GM04503 (cell line): ENCODE measurements at regions not wholly inside any gene's neighbourhood (a gene's known extent, or its start where the extent isn't known, plus 50 kb on each side); places are given as distances from the start of the nearest gene placed in this dataset.

Experiments used
- DNase-seq: peaks from one replicate; pipeline ENCODE4 v3.0.0-alpha.2; 2012; ENCODE audit warnings: low read depth

DNA sequence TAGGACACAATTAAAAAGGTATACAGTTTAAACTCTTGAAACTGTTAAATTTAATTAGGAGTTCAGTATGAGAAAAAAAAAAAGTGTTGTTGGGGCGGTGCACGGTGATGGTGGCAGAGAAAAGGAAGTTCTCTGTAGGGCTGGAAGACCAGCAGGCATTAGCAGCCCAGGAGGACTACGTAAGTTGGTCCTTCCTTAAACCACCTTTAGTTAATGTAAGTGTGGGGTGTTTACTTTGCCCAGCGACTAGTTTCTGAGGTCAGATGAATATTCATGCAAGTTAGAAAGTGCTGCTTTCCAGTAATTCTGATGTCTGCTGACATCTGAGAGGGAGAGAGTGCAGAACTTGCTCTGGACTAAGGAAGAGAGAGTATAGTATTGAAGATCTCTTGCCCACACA, 54.9 kb downstream of the NKX2-1 start:
- DNase-seq, result no peak

GRCh38 chr14:36462890-36463289, 57.1 kb downstream of the NKX2-1 start:
- DNase-seq, result no peak

DNA sequence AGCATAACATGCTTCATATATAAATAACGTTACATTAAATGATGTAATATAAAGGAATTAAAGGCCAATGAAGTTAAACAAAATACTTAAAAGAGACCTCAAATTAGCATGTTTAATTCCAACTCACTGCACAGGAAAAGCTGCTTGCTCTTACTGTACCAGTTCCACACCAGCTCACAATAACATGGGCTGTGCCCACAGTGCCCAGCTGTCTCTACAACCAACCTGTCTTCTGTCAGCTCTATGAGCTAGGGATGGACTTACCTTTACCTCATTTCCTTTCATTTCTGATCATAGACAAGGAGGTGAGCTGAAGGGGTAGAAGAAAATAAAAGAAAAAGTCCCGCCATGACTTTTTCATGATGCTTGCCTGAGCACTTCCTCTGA, 64.8 kb downstream of the NKX2-1 start:
- no peak for DNase-seq

GRCh38 chr14:36454599-36455240, 65.3 kb downstream of the NKX2-1 start:
- DNase-seq, result no peak

DNA sequence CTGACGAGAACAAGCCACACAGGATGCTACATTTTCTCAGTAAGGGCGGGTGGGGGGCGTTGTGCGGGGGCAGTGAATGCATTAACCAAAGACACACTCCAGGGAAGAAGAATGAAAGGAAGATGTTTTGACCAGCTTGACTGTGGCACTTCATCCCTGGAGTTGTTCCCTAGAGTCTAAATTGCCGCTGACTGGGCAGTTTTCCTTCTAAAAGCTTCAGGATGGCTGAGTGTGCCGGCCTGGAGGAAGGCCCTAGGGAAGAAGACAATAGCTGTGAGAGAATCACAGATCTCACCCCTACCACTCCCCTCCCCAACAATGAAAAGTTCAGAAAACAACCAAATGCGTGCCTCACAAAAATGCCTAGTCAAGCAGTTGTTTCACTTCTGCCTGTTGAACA, 67.2 kb downstream of the NKX2-1 start:
- no peak for DNase-seq

DNA sequence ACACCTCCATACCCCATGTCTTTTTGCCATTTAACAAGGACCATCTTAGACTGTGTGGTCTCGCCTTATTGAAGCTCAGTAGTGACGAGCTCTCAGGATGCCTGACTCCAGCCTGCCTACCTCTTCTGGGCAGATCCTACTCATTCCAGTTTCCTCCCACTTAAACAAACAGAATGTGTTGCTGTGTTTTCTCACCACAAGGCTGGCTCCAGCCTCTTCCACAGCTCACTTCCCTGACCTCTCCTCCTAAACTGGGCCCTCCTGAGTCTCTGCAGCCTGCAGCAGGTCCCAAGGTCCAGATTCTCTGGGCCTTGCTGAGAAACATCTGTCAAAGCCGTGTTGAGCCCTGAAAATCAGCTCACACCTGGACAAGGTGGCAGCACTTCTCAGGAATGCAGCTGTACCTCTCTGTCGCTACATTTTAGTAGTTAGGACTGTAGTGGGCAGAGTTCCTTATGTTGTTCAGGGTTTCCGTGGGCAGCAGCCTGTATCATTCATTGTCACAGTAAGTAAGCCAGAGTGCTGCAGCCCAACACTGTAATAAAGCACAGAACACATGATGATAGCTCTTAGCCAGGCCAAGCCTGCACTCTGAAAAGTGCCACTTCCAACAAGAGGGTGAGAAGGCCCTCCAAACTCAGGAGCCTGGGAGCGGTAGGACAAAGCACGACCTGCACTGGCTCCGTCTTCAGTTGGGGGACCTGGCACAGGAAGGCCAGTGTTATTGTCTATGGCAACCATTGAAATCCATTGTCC, 68.5 kb downstream of the NKX2-1 start:
- DNase-seq, result no peak

DNA sequence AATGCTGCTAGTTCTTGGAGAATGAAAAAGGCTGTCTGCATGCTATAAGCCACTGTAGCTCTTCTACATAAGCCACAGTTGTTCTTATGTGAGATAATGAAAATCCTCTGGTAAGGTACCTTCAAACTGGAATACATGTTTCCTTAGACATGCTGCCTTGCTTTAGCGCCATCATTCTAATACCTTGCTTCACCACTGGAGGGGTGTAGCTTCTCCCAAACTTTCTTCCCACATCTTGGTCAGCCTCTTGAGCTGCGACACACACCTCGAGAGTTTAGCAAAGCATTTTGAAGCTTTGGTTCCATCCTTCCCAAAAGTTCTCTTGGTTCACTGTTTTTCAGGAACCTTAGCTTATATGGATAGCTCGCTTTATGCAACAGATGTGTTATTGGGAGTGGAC, 69.5 kb downstream of the NKX2-1 start:
- DNase-seq, result no peak

GRCh38 chr14:36449903-36450302, 70.1 kb downstream of the NKX2-1 start:
- no peak for DNase-seq

- DNase-seq, result no peak
Observed at GRCh38 chr14:36443374-36443773, 76.7 kb downstream of the NKX2-1 start.

- DNase-seq, result no peak
Observed at GRCh38 chr14:36442824-36443241, 77.2 kb downstream of the NKX2-1 start.

- no peak for DNase-seq
Observed at GRCh38 chr14:36441283-36441682, 78.7 kb downstream of the NKX2-1 start.

DNA sequence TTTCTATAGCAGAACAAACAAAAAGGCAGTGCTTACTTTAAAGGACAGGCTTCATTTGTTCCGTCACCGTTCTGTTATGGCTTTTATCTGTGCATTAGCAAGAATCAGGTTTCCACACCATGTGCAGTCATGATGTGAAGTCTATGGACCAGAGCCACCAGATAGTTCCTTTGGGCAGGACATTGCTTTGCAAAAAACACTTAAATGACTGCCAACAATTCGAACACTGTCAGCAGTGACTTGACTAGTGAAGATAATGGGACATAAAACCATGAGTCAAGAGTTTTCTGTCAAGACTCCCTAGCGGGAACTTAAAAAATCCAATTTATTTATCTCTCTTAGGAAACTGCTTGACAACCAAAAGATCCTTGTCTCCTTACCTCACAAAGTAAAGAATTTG, 80.3 kb downstream of the NKX2-1 start:
- no peak for DNase-seq

DNA sequence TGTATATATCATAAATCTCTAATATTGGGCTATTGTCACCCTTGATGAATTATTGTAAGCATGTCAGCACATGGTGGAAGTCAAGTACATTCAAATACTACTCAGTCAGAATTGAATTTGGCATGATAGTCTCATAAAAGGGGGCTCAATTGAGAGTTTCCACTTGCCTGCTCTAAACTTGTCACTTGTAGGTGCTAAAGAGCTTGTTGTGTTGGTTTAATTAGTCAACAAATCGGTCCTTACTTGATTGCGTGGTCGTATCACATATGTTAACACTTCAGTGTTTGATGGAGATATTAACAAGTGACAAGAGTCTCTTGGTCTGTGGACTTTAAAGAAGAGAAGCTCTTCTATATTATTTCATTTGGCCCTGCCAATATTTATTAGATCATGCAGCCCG, 81.1 kb downstream of the NKX2-1 start:
- no peak for DNase-seq

DNA sequence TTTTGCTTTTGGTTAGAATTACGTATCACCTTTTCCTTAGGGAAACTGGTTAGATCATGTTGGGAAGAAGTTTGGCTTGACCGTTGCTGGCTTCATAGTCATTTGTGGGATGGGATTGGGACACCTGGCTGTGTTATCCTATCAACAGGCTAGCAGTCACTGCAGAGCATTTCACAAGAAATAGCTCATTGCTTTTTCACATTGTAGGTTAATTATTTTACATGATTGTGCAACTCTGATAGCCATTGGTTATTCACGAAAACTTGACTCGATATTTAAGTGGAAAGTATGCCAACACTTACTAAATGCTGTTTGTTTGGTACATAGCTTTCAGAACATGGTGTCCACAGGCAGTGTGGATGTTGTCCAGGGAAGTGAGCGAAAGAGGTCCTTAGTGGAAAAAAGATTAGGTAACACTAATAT, 89.4 kb downstream of the NKX2-1 start:
- no peak for DNase-seq

DNA sequence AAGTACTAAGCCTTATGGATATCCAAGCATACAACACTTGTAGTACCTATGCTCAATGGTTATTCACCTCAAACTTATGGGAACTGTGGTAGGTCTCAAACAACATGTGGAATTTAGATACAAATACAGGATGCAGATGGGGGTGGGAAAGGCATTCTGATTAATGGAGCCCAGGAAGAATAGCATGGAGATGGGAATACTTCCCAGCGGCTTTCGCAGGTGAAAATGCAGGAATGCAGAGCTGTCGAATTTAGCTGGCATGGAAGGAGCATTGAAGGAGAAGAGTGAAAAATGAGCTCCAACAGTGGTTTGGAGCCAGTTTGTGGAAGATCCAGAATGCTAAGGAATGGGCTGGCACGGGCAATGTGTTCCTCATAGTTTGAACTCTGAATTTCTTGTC, 89.9 kb downstream of the NKX2-1 start:
- DNase-seq, result no peak

- no peak for DNase-seq
Observed at GRCh38 chr14:36429692-36430091, 90.3 kb downstream of the NKX2-1 start.

DNA sequence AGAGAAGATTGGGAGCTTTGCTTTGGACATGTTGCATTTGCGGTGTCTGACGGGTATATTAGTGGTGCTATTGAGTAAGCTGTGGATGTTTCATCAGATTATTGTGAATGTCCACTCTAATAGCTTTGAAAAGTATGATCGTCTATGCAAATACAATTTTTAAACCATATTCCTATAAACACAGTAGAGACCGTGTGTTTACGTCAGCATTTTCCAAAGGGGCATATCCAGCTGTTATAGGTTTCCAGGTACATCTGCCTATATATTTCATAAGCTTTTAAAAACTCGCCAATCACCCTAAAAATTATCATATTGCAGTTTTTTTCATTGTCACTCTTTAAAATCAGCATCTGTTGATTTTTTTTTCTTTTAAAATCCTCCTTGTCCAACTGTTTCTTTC, 91.7 kb downstream of the NKX2-1 start:
- DNase-seq, result no peak

- no peak for DNase-seq
Observed at GRCh38 chr14:36426836-36427235, 93.2 kb downstream of the NKX2-1 start.

GRCh38 chr14:36426113-36426512, 93.9 kb downstream of the NKX2-1 start:
- no peak for DNase-seq

DNA sequence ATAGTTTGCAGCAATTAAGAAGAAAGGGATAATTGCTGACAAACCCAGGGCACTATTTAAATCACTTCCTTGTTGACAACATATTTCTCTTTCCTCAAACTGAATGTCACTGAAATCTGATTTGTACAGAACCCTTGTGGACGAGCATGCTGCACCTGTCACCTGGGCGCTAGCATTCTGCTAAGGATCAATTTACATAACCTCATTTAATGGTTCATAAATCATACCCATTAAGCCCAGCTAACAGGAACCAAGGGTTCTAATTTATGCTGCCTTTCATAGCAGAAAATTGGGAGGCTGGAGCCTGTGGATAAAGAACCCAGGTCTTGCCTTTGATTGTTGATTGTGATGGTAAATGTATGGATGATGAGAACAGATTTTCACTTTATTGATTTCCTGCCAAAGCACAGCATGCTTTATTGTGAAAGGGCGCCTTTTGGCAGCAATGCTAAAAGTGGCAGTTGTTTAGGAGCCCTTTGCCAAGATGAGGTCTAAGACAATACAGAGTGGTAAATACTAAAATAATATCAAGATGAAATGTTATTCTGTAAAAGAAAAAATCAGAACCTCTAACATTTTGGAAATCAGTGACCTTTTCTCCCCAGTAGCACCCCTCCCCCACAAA, 95.4 kb downstream of the NKX2-1 start:
- no peak for DNase-seq

- DNase-seq, result no peak
Observed at GRCh38 chr14:36423430-36423829, 96.6 kb downstream of the NKX2-1 start.

DNA sequence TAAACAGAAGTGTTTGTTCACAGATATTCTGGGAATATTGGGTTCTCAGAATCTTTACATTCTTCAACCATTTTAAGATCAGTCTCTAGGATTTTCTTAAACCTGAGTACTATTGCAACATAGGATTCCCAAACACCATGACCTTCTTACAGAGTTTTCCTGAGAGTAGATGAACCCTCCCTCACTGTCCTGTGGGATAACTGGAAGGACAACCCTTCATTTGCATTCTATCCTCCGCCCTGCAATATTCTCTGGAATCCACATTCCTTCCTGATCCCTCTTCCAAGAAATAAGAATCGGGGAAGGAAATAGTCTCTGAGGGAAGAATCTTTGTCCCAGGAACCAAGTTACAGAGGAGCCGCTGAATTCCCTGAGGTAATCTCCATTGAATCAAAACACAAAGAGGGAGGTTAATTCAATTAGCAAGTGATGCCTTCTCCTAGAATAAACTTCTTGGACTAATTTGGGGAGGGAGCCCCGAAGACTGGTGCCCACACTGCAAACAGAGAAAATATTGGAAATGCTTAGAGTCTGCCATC, 99.8 kb upstream of the MBIP start:
- no peak for DNase-seq

DNA sequence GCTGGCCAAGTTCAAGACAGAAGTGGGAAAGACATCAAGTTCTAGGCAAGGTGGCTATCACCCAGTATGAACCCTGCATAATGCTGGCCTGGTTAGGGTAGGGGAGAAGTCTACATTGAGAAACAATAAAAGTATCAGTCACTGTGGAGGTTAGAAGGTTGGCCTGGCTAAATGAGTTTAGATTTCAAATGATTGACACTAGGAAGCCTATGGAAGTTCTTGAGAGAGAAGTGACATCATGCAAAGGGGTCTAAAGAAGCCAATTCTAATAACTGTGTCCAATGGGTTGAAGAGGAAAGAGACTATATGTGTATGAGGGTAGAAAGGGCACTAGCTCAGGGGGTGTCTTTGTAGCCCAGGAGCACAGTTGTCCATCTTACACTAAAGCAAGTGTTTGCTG, 98.5 kb upstream of the MBIP start:
- DNase-seq, result no peak
